Fibroblast of gingiva (primary cell): ENCODE measurements at regions not wholly inside any gene's neighbourhood (a gene's known extent, or its start where the extent isn't known, plus 50 kb on each side); places are given as distances from the start of the nearest gene placed in this dataset.
"Not testable (repeated sequence)": the region's sequence is repeated elsewhere in the genome, so short reads cannot be mapped to it uniquely, and the experiment has no call there.

Source experiments
- DNase-seq: peaks from one replicate; pipeline ENCODE4 v3.0.0-alpha.2; 2011; ENCODE audit warnings: low read depth

DNA sequence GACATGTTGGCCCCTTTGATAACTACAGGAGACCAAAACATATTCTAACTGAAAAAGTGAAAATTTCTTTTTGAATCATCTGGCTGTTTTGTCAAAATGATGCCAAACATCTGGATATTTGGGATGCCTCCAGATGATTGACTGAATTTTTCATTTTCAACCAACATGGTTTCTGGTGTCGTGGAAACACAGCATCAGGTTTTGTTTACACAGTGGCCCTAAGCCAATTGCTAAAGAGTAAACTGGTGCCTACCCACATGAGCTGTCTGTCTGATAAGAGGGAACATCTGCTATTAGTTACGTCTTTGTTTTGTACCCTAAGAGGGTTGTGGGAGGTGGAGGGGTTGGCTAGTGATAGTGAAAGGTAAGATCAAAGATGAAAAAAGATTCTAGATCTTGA lies 204.8 kb downstream of the KCNK2 start:
- DNase-seq, result peak; percentile 7

DNA sequence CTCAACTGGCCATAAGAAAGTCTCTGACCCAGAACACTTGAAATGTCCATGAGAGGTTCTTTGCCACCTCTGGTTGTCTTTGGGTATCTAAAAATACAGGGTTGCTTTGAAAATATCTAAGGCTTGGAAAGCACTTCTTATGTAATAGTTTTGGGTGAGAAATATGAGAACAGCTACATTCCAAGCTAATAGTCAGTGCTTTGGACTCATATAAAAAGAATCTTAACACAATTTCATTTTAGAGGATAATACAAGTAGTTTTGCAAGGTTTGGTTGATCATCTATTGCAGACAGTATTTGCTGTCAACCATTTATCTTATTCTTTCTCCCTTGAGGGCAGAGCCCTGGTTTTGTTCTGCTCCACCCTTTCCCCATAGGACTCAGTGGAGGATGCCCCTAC lies 207.5 kb downstream of the KCNK2 start:
- DNase-seq, result no peak

DNA sequence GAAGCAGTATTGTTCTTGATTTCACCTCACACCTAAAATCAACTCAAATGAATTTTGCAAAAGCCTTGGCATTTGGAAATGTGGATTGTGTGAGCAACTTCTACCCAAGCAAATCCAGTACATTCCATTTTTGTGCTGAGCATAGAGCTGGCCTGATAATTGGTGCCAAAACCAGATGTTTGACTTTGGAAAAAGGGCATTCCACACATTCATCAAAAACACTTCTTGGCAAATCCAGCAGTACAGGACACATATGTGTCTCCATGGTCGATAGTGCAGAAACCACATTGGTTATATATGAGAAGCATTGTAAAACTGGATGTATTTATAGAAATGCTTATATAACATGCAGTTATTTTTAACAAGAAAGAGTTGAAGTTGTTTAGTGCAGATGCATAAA lies 210.4 kb downstream of the KCNK2 start:
- DNase-seq, result peak; percentile 46

DNA sequence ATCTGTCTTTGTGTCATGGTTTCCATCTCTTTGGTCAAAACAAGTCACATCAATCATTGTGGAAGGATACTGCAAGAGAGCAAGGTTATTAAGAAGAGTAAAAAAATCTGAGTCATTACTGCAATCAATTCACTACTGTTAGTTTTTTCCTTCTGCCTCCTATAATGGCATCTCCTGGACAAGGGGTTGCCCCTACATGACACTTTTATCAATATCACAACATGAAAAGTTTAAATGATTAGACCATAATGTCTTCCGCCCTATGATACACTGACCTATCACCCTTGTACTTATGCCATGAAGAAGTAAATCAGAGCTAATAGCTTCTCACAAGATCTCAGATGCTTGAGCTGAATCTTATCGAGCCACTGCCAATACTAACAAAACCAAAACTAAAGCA lies 223.9 kb downstream of the KCNK2 start:
- no peak for DNase-seq

DNA sequence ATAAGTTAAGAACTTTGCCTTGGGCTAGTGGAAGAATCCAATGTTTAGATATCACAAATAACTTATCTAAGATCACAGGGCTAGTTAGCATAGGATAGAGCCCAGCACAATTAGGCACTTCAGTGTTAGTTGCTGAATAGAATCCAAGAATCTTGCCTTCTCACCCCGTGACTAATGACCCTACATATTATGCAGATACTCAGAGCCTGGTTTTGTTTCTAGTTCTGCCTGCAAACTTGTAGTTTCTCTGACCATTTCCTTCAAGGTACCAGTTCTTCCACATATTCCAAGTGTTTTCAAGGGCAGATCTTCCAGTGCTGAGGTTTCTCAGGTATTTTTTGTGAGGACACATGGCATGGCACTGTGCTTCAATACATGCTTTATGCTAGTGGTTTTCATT lies 239.3 kb downstream of the KCNK2 start:
- DNase-seq, result no peak

DNA sequence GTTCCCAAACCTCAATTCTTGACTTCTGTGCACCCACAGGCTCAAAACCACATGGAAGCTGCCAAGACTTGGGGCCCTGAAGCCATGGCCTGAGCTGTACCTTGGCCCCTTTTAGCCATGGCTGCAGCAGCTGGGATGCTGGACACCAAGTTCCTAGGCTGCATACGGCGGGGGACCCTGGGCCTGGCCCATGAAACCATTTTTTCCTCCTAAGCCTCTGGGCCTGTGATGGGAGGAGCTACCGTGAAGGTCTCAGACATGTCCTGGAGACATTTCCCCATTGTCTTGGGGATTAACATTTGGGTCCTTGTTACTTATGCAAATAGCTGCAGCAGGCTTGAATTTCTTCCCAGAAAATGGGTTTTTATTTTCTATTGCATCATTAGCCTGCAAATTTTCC lies 241.5 kb downstream of the KCNK2 start:
- not testable (repeated sequence) for DNase-seq

DNA sequence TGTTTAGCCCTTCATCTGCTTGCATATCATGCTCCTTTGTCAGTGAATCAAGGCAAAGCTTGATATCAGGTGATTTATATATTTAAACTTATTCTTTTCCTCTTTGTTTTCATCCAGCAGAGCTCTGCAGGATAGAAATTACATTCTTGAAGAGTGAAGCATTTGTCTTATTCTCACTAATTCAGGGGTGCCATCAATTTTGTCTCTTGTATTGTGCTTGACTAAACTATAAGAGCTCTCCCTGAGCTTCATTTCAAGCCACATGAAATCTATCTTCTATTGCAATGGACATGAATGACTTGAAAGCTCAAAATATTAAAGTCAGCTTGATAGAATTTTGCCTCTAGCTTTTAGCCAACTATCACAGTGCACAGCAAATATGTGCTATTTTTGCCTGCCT lies 236.7 kb upstream of the KCTD3 start:
- DNase-seq, result no peak

DNA sequence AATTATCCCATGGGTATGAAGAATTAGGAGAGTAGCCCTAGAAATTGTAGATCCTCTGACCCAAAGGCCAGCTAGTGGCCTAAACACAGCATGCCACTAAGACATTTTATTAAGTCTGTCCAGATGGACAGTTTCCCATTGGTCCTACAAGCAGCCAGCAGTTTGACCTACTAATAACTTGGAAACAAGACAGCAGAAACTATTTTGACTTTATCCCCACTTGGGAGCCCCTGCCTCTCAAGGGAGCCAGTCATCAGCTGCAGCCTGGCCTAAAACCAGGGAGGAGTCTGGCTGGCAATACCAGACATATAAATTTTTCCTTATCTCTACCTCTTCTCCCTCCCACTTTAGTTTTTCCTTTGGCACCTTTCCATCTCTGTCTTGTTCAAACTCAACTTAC lies 222.6 kb upstream of the KCTD3 start:
- no peak for DNase-seq

DNA sequence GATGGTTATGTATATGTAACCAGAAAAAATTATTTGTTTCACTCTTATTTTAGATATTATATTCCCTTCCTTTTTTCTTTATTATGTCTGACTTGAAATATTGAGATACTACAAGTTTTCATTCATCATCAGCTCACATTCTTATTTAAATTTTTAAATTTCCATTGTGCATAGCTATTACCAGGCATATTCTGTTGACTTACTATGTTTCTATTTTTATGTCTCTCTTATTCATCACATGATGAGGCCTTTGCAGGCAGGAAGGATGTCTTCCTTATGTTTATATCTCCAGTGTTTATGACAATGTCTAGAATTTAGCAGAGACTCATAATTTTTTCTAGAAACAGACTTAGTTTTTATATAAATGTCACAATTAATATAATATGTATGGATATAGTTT lies 221.9 kb upstream of the KCTD3 start:
- no peak for DNase-seq

DNA sequence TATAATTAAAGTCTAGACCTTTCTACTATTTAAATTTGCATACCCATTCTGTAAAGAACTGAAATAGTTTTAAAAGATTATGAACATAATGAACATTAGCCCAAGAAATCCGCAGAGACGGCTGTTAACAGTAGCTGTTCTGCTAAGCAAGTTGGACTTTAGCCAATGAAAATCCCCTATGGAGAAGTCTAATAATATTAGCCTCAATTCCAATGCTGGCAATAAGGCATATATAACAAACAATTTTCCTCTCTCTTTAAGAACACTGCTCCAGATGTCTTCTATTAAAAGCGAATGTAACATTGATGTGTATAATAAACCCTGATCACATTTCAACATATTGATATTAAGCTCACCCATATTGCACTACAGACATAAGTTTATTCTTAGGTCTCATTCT lies 221.3 kb upstream of the KCTD3 start:
- DNase-seq, result no peak

DNA sequence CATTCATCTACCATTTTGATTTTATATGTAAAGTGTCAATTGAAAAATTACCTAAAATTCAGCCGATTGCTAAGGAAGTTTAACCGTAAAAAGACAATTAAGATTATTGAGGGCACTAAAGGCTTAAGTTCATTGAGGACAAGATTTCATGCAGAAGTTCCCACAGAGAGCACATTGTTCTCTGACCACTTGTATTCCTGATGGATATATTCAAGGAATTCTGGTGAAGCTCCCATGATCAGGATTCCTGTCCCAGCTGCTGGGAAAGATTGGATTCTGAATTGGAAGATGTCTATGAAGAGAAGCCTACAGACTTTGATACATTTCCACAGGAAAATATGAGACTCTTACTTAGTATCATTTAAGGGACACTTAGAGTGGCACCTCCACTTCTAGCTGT lies 209.2 kb upstream of the KCTD3 start:
- no peak for DNase-seq

DNA sequence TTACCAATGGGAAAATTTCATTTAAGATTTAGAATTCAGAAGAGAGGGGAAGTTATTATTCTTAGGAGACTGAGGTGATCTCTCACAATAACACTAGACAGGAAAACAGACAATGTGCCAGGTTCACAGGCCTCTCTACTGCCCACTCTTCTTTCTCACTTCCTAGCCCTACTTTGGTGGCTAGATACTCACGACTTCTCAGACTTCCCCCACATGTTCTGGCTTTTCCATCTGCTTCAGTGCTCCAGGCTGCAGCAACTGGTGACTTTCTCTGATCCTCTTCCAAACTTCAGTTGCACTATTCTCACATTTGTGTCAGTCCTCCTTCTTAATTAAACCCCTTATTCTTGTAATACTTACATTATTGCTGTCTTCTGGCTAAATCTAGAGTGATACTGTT lies 208.7 kb upstream of the KCTD3 start:
- no peak for DNase-seq

DNA sequence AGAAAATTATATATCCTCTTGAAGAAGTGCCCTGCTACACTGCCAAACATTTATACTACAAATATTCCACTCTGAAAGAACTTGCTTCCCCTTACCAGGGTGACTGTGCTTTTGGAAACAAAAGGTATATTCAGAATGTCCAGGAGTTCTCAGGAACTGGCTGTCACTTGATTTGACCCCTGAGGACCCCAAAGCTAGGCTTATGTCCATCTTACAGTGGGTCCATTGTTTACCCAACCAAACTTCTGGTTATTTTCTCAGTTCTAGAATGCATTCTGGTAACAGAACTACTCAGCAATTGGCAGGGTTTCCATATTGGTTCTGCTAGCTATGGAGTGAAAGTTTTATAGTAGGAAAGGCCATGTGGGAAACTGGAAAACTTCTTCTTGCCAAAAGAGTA lies 207.1 kb upstream of the KCTD3 start:
- DNase-seq, result no peak

DNA sequence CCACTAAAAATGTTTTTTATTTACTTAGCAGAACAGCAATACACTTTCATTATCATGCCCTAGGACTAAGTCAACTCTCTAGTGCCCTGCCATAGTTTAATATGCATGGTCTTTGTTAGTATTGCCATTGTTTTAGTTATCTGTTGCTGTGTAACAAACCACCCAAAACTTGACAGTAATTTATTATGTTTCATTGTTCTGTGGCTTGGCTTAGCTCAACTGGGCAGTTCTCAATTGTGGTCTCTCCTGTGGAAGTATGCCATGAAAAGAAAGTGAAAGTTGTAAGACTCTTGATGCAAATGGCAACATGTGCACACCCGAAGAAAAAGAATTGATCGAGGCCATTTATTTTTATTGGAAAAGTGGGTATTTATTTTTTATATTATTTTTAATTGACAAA lies 206.3 kb upstream of the KCTD3 start:
- no peak for DNase-seq

DNA sequence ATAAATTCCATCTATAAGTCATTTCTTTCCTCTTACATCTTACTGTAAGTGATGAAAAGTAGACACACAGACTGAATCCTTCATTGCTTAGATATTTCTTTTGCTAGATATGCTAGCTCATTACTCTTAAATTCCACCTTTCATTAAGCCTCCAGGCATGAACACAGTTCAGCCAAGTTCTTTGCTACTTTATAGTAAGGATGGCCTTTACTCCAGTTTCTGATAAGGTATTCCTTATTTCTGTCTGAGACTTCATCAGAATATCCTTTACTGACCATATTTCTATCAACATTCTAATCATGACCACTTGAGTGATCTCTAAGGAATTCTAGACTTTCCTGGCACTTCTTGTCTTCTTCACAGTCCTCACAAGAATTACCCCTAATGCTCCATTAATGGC lies 191.7 kb upstream of the KCTD3 start:
- no peak for DNase-seq

DNA sequence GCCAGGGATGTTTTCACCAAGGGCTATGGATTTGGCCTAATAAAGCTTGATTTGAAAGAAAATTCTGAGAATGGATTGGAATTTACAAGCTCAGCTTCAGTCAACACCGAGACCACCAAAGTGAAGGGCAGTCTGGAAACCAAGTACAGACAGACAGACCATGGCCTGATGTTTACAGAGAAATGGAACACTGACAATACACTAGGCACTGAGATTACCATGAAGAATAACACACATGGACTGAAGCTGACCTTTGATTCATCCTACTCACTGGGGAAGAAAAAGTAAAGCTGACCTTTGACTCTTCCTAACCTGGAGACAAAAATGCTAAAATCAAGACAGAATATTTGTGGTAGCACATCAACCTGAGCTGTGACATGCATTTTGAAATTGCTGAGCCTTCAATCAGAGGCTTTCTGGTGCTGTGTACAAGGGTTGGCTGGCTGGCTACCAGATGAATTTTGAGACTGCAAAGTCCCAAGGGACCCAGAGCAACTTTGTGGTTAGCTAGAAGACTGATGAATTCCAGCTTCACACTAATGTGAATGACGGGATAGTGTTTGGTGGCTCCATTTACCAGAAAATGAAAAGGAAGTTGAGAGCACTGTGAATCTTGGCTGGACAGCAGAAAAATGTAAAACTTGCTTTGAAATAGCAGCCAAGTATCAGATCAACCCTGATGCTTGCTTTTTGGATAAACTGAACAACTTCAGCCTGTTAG lies 190.4 kb upstream of the KCTD3 start:
- DNase-seq, result peak; percentile 67

DNA sequence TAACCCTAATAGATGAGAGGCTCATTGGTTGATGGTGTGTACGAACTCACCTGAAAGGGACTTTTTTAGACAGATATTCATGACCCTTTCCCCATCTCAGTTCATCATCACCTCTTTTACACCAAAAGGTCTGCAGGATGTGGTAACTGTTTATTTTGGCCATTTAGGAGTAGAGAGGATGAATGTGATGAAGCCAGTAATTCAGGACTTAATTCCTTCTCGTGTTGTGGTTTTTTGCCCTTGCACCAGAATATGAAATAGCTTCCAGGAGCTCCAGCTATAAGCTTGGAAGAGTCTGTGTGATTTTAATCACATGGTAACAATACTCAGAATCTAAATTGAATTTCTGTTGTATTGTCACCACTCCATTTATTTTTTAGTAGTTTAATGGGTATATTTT lies 189.4 kb upstream of the KCTD3 start:
- DNase-seq, result no peak

DNA sequence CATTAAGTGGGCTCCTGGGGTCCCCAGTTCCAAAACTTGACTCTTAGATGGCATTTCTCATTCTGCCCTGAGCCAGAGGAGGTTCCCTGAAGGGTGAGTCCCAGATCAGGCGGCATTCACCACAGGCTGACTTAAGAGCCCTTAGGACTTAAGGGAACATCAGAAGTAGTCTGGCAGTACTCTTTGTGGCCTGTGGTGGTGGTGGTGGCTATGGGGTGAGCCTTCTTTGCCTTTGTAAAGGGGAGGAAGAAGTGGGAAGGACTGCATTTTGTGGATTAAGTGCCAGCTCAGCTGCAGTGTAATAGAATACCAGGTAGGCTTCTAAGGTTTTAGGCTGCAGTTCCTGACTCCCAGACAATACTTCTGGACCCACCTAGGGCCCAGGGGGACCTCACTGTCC lies 186.5 kb upstream of the KCTD3 start:
- DNase-seq, result no peak

DNA sequence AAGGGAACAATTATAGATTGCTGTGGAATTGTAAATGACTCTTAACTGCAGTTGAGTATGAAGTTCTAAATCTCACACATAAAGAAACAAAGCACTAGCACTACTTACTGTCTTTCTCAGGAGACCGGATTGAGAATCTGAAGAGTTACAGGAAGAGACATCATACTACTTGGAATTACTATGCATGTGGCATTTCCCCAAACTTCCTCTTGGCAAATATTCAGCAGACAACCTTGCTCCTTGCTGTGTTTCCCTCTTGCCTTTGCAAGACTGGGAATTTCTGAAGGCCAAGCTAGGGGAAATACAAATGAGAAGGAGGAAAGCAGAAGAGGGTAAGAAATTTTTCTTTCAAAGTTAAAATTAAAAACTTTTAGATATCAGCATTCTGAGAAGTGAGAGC lies 173.6 kb upstream of the KCTD3 start:
- no peak for DNase-seq

DNA sequence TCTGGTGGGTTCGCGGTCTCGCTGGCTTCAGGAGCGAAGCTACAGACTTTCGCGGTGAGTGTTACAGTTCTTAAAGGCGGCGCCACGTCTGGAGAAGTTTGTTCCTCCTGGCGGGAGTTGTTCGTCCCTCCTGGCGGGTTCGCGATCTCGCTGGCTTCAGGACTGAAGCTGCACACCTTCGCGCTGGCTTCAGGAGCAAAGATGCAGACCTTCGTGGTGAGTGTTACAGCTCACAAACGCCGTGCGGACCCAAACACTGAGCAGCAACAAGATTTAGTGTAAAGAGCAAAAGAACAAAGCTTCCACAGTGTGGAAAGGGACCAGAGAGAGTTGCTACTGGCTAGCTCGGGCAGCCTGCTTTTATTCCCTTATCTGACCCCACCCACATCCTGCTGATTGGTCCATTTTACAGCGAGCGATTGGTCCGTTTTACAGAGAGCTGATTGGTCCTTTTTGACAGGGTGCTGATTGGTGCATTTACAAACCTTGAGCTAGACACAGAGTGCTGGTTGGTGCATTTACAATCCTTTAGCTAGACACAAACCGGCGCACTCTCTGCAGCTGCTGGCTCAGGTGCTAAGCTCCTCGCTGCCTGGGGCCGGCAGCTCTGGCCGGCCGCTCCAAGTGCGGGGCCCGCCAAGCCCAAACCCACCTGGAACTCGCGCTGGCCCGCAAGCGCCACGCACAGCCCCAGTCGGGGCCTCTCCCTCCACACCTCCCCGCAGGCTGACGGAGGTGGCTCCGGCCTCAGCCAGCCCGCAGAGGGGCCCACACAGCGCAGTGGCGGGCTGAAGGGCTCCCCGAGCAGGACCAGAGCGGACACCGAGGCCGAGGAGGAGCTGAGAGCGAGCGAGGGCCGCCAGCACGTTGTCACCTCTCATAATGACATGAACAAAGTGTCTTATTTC lies 172.8 kb upstream of the KCTD3 start:
- no peak for DNase-seq

DNA sequence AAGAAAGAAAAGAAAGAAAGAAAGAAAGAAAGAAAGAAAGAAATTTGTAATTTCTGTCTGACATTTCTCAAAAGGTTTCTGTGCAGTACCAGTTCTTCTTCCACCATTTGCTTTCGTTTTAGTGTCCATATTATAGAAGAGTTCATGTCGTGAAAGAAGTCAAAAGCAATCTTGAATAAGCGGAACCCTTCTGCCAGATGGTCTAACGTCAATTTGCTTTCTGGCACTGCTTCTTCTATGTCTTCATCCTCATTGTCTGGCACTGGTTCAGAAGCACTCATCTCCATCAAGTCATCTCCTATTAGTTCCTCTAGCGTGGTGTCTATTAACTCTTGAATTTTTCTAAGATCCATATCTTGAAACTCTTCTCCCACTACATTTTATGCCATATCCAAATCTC lies 170.0 kb upstream of the KCTD3 start:
- no peak for DNase-seq

DNA sequence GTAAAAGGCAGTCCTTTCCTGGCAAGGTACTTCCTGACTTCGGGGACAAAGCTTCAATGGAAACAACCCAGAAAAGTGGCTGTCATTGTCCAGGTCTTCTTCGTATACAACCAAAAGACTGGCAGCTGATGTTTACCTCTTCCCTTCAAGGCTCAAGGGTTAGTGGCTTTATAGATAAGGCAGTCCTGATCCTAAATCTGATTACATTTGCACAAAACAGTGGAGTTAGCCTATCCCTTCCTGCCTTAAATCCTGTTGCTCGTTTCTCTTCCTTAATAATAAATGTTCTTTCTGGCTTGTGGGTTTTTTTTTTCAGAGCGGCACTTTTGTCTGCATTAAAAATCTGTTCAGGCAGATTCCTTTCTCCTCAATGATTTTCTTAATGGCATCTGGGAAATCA lies 169.3 kb upstream of the KCTD3 start:
- DNase-seq, result no peak

DNA sequence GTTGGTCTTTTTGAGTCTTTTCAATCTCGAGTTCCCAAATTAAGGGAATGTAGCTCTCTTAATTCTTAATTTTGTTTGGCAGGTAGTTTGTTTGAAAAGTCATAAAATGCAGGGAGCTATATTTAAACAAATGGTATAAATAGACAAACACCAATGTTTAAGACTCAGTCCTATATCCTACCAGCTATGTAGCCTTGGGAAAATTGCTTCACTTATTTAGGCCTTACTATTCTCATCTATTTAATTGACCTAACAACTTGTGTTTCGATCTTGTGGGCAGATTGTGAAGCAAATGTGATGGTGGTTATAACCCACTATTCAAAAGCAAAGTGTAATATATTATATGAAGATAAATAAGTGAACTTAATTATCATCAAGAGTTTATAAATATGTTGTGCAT lies 167.3 kb upstream of the KCTD3 start:
- DNase-seq, result no peak

DNA sequence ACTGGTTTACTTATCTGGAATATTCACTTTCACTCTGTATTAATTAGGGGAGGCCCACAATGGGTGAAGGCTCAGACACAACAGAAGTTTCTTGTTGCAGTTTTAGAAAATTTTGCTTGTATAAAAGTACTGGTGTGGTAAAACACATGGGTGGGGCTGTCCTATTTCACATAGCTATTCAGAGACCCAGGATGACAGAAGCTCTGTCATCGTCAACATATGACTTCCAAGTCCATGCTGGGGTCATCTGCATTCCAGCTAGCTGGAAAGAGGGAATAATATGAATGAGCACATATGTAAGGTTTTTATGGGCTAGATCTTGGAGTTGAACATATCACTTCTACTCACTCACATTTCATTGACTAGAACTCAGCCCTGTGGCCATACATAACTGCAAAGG lies 166.4 kb upstream of the KCTD3 start:
- no peak for DNase-seq
